Stimulated activated CD4-positive, alpha-beta T cell treated with anti-CD3 and anti-CD28 coated beads, Interleukin-15, amount 100 ng/mL, for 1 hour (primary cell): ENCODE measurements at regions not wholly inside any gene's neighbourhood (a gene's known extent, or its start where the extent isn't known, plus 50 kb on each side); places are given as distances from the start of the nearest gene placed in this dataset.
"Not testable (repeated sequence)": the region's sequence is repeated elsewhere in the genome, so short reads cannot be mapped to it uniquely, and the experiment has no call there.

Experiments used
- DNase-seq, 2 donors: peaks; one replicate each; pipeline ENCODE4 v3.0.0-alpha.2; 2020; ENCODE audit warnings: low read depth in 1 of 2, low spot score in 1 of 2

DNA sequence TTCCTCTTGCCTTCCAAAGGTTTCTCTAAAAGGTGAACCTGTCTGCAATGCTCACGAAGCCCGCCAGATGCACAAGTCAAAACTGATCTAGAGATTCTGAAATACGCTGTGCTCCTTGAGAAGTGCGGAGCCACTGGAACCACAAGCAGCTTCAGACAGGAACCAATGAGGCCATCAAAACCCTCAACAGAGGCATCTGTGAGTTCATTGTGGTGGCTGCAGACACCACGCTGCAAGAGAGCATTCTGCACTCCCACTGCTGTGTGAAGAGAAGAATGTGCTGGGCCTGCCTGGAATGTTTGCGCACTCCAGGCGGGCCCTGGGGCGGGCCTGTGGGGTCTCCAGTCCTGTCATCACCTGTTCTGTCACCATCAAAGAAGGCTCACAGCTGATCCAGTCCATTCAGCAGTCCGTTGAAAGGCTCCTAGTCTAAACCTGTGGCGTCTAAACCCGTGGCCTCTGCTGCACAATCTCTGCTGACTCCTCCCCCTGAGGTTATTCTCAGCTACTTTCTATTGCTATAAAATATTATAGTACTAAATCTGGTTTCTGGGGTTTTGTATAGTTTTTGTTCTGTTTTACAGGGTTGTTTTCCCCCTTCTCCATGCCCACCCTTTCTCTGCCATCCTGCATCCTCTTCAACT, 187.4 kb downstream of the FAM72C start:
- DNase-seq: not testable (repeated sequence)

DNA sequence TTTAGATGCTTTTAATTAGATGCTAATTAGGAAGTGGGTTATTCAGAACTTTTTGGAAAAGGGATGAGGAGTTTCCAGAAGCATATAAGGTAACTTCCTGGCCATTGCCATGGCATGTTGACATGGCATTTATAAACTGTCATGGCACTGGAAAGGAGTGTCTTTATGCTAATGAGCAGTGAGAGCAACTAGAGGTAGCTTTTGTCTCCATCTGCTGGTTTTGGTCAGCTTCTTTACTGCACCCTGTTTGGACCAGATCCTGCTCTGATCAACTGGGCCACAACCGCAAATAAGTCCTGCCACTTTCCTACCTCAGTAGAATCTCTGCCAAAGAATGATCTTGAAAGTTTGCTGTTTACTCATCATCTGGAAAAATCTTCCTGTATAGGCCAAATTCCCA, 193.6 kb downstream of the FAM72C start:
- DNase-seq: not testable (repeated sequence)

DNA sequence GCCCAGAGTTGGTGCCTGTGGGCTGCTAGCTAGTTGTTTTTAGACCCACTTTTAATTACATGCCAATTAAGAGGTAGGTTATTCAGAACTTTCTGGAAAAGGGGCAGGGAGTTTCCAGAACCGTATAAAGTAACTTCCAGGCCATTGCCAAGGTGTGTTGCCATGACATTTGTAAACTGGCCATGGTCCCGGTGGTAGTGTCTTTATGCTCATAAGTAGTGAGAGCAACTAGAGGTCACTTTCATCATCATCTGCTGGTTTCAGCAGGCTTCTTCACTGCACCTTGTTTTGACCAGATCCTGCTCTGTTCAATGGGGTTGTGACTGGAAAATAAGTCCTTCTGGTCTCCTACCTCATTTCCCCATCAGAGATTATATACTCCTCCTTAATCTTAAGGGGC, 207.0 kb downstream of the FAM72C start:
- DNase-seq: not testable (repeated sequence)

DNA sequence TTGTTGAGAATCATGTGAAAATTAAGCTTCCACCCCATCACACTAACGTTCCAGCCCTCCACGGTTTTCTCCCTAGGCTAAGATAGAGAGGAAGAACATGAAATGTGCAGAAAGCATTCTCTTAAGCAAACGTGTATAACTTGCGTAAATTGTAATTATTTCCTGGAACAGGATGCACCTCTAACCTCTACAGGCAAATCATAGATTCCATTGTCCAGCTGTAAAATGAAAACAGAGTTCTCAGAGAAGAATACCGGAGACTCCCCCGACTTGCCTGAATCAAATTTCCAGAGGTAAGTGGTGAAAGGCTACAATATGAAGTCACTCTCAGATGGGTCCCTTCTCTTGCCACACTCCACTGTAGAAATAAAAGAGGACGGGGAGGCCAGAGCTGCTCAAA, 211.4 kb downstream of the FAM72C start:
- DNase-seq: not testable (repeated sequence)

DNA sequence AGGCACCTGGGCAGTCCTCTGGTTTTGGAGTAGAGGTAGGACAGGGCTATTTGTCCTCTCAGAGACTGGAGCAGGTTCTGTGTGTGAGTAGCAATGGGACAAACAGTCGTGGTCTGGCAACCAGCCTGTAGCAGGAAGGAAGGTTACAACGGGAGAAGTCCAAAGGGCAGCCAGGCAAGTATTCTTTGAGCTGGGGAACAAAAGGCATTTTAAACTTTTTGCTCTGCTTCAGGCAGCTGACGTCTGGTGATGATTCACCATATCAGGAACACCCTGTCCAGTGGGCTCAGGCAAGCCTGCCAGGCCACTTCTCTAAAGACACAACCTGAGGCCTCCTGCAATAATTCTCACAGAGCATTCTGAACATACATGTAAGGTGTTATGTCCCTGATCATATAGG, 215.8 kb downstream of the FAM72C start:
- DNase-seq: not testable (repeated sequence)

DNA sequence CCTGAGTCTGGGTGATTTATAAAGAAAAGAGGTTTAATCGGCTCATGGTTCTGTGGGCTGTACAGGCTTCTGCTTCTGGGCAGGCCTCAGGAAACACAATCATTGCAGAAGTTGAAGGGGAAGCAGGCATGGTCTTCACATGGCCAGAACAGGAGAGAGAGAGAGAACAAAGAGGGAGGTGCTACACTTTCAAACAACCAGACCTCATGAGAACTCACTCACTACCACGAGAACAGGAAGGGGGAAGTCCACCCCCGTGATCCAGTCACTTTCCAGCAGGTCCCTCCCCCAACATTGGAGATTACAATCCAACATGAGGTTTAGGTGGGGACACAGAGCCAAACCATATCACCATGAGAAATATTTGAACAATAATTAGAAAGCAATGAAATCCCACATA, 222.9 kb downstream of the FAM72C start:
- no peak for DNase-seq

DNA sequence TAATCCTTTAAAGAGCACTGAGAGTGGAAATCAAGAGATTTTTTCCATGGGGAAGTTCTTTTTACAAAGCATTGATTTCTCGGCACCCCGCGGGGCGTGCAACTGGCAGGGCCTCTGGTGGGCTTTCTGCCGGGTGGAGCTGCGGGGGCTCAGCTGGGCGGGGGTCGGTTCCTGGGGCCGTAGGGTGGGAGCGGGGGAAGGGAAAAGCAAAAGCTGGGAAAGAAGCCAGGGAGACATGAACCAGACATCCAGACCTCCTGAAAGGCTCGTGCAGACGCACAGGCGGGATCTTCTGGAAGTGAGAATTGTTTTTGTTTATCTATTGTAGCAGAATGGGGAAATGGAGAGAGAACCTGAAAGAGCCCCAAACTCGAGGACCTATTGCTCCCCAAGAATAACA, 235.2 kb downstream of the FAM72C start:
- DNase-seq: no peak

DNA sequence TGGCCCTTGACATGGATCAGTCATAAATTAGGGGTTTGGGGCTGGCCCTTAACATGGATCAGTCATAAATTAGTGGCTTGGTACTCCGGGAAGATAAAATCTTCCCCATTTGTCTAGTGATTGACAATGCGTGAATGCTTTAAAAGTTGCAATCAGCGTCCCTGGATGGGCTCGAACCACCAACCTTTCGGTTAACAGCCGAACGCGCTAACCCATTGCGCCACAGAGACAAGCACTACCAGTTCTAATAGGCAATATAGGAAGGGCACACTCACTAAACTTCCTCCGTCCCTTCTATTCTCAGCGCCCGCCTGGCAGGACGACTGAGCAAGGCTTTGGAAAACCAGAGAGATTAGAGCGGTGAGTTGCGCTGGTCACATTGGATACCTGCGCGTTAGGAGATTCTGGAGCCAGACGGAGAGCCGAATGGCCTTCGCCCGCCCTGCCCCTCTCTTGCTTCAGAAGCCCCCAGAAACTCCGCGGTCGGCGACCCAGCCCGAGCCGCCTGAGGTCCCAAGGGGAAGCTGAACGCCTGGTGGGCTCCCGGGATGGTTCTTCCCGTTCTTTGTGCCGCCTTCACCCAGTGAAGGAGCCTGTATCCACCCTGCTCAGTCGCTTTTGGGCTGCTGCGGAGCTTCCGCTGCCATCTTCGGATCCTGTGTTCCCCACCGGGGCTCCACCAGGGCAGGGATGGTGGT, 235.9 kb downstream of the FAM72C start:
- DNase-seq: no peak

DNA sequence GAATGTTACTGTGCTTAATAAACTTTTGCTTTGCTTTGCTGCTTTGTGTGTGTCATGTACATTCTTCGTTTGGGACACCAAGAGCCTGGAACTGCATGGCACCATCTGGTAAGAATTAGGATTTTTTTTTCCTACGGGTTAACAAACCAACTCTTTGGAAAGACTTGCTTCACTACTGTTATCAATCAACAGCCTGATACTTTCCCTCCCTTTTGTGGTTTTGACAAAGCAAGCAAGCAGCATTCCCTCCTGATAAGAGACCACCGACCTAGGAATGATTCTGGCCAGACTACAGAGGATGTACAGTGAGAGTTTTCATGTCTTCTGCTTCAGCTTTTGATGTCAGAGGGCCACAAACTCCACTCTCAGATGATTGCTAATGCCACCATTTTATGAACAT, 237.5 kb downstream of the FAM72C start:
- DNase-seq: not testable (repeated sequence)

DNA sequence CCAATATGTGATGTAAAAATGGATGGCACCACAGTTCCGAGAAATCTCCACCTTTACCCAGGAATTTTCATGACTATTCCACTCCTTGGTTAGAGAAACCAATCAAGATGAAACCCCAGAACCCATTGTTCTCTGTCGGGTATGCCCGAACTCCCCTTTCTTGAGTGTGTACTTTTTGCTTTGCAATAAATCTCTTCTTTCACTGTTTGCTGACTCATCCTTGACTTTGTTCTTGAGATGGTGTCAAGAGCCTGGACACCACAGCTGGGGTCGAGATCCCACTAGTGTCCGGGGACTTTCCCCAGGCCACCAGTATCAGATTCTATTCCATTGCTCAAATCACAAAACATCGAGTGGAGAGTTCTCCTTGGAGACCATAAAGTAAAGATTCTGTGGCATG, 240.9 kb downstream of the FAM72C start:
- DNase-seq: not testable (repeated sequence)

DNA sequence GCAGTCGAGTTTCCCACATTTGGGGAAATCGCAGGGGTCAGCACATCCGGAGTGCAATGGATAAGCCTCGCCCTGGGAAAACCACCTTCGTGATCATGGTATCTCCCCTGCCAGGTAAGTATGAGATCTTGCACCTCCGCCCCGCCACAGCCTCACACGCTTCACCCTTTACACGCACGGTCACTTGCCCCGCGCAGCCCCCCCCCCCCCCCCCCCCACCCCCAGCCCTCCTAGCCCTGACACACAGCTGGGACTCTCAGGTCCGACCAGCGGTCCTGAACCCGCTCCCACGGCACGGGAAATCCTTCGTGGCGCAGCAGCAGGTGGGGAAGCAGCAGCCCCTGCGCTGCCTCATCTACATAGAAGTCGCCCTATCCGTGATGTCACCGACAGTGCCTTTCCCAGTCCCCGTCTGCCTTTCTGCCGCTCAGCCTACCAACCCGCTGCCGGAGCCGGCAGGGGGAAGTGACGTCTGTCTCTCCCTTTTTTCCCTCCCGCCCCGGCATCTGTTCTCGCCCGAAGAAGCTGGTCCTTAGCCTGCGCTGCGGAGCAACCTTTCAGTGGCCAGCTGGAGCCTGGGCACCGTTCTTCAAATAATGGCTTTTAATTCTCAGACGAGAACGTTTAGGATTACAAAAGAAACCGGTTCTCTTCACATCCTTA, 242.2 kb downstream of the FAM72C start:
- DNase-seq: peak in 1 of 2 donors; percentile 25

DNA sequence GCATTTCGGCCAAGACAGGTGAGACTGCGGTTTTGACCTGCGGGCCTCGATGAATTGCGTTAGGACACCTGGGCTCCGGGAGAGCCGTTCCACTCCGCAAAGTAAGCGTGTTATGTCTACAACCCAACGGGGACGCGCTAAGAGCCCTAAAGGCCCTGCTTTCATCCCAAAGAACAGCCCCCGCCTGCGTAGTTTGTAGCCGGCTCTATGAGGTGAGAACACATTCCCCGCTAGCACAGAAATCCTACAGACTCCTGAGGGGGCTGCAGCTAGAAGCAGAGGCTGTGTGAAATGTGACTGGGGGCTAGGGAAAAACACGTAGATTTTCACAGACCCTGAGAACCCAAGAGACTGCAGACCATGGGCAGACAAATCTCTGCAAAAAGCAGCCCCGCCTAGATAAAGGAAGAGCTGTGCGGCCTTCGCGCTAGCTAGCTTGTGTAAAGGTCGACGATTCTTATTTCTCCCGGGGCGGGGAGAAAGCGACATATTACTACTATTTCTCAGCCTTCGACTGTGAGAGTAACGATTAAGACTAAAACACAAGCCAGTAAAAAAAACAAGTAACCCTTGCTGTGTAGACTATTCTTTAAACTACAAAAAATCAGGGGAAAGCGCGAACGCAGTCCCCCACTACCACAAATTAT, 242.9 kb downstream of the FAM72C start:
- DNase-seq: not testable (repeated sequence)

DNA sequence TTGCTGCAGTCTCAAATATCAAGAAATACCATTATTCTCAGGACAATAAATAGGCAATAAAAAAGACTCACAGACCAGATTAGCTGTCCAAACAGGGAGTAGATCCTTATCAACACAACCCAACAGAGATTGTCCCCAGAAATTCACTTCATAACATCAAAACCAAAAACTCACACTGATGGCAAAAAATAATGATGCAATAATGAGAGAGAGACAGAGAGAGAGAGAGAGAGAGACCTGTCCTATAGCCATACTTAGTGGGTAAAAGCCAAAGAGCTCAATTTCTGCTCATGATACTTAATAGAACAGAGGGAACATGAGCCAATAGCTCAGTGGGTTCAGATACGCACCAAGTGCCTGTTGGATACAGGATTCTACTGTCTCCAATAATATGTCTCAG, 244.5 kb downstream of the FAM72C start:
- no peak for DNase-seq

DNA sequence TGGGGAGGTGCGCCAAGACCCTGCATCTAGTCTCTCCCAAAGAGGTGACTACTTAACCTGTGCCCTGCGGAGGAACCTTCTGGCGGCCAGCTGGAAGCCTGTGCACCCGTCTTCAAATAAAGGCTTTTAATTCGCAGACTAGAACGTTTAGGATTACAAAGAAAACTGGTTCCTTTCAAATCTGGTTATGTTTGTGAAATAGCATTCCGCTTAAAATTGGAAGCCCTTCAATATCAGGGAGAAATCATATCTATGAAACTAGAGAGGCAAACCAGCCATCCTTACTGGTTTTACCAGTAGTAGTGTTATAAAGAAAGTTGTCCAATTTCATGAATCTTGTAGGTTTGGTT, 250.8 kb downstream of the FAM72C start:
- DNase-seq: no peak

DNA sequence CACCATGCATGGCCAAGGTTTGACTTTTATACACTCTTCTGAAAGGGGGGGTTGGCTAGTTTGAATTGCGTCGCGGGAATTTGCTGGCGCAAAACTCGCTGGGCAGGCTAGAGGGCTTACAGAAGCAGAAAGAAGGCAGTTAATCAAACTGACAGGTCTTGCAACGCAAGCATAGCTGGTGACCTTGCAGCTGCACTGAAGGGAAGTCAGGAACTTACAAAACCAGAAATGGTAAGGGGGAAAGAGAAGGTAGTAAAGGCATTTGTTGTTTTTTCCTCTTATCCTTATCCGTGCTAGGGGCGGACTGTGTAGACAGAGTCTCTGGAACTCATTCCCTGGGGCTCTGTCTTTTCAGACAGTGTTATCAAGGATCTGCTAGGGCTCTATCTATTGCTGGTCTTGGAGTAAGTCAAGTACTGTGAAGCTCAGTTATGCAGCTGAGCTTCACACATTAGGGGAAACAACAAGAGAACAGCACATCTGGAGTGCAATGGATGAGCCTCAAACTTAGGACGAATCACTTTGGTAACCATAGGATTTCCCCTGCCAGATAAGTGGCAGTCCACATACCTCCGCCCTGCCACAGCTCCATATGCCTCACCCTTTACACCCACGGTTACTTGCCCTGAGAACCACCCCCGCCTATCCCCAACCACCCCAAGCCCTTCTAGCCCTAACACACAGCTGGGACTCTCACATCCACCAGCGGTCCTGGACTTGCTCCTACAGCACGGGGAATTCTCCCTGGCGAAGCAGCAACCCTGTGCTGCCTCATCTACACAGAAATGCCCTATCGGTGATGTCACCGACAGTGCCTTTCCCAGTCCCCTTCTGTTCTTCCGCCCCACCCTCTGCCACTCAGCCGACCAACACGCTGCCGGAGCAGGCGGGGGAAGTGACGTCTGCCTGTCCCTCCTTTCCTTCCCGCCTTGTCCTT, 251.4 kb downstream of the FAM72C start:
- no peak for DNase-seq

DNA sequence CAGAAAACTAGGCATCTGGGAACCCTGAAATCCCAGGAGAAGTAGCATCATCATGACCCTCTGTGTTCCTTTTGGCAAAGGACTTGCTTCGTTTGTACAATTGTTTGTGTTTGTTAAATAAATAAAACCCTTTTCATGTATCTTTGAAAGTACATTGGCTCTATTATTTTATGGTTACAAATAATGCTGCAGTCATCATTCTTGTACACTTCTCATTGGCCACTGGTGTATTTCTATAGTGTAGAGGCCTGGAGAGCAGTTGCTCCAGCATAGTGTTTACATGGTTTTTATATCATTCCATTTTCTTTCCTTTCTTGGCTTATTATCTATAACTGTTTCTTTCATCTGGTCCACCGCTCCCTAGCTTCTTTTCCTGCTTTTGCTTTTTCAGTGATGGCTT, 253.3 kb downstream of the FAM72C start:
- no peak for DNase-seq

DNA sequence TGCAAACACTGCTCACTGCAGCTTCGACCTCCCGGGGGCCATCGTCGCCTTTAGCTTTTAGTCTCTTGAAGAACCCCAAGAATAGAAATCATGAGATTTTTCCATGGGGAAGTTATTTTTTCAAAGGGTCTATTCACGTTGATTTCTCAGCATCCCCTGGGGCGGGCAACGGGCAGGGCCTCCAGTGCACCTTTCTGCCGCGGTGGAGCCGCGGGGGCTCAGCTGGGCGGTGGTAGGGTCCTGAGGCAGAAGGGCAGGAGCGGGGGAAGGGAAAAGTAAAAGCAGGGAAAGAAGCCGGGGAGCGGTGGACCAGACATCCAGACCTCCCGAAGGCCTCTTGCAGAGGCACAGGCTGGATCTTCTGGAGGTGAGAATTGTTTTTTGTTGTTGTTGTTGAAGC, 253.8 kb downstream of the FAM72C start:
- no peak for DNase-seq

DNA sequence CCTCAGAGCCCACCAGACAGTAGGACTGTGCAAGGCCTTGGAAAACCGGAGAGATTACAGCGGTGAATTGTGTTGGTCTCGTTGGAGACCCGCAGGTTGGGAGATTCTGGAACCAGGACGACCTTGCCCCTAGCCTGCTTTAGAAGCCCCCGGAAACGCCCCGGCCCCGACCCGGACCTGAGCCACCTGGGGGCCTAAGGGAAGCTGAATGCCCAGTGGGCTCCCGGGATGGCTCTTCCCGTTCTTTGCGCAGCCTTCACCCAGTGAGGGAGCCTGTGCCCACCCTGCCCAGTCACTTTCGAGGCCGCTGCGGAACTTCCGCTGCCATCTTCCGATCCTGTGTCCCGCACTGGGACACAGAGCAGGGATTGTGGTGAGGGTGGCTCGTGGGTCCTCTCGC, 254.4 kb downstream of the FAM72C start:
- DNase-seq: no peak

DNA sequence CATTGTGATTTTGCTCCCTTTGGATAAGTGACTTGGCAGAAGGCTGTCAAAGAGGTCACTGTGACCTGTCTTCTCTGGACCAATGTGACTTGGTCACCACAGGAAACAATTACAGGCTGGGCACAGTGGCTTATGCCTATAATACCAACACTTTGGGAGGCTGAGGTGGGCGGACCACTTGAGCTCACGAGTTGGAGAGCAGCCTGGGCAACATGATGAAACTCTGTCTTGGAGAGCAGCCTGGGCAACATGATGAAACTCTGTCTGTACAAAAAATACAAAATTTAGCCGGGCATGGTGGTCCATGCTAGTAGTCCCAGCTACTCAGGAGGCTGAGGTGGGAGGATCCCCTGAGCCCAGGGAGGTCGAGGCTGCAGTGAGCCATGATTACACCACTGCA, 256.9 kb downstream of the FAM72C start:
- not testable (repeated sequence) for DNase-seq

DNA sequence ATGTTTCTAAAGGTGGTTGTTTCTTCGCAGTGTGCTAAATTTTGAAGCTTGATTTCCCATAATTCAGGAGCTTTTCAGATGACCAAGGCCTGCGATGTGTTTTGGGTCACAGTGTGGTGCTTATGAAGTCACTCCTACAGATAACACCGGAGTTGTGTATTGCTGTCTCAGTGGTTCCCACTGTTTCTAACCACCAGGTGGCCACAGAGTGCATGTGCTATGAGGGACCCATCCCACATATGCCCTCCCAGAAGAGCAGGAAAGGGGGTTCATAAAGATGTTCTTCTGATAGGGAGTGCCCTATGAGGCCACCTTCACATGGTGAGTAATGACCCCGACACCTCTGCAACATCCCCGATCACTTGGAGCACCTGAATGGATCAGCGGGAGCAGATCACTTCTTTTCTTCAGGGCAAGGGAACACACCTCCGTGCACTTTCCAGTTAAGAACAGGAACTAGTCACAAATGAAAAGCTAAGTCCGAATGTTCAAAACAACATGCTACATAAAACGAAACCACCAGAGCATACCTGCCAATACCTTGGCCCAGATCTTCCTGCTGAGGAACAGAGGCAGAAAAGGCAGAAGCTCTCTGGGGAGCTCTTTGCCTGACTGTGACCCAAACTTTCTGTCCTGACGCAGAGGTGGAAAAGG, 262.1 kb downstream of the FAM72C start:
- DNase-seq: not testable (repeated sequence)
